Endodermal cell (in vitro differentiated cells): ENCODE measurements at regions not wholly inside any gene's neighbourhood (a gene's known extent, or its start where the extent isn't known, plus 50 kb on each side); places are given as distances from the start of the nearest gene placed in this dataset.

Experiments
- DNase-seq: peaks from one replicate; pipeline ENCODE4 v3.0.0-alpha.2; 2017
- H3K27ac ChIP-seq: 2 replicates; pipeline ENCODE4 v1.5.1; 2013; ENCODE audit warnings: mild to moderate bottlenecking, low read depth, low read length, moderate library complexity
- H3K27me3 ChIP-seq: 2 replicates; pipeline ENCODE4 v1.6.1; 2013; ENCODE audit warnings: mild to moderate bottlenecking, low read length, moderate library complexity; ENCODE audit not compliant: insufficient read depth, control insufficient read depth, poor library complexity, severe bottlenecking
- H3K36me3 ChIP-seq: 2 replicates; pipeline ENCODE4 v1.7.0; 2013; ENCODE audit warnings: mild to moderate bottlenecking, low read length, moderate library complexity; ENCODE audit not compliant: control insufficient read depth, insufficient read depth
- H3K4me1 ChIP-seq: one replicate; pipeline ENCODE4 v1.7.0; 2013; ENCODE audit warnings: low read length; ENCODE audit not compliant: control insufficient read depth, insufficient read depth
- H3K4me3 ChIP-seq: 2 replicates; pipeline ENCODE4 v1.5.1; 2013; ENCODE audit warnings: mild to moderate bottlenecking, low read length, moderate library complexity
- H3K9ac ChIP-seq: 2 replicates; pipeline ENCODE4 v1.6.1; 2013; ENCODE audit warnings: mild to moderate bottlenecking, low read length, moderate library complexity; ENCODE audit not compliant: poor library complexity, severe bottlenecking; ENCODE audit errors: extremely low read depth
- H3K9me3 ChIP-seq: 2 replicates; pipeline ENCODE4 v1.6.1; 2013; ENCODE audit warnings: mild to moderate bottlenecking, low read length, moderate library complexity; ENCODE audit not compliant: control insufficient read depth
- H3K27ac Mint-ChIP-seq: 2 replicates; pipeline ENCODE4 v1.8.0; 2020; ENCODE audit warnings: mixed read lengths
- H3K27me3 Mint-ChIP-seq: 2 replicates; pipeline ENCODE4 v1.8.0; 2021; ENCODE audit warnings: mild to moderate bottlenecking, mixed read lengths; ENCODE audit not compliant: insufficient read depth
- H3K36me3 Mint-ChIP-seq: 2 replicates; pipeline ENCODE4 v1.8.0; 2020; ENCODE audit warnings: low read depth, mixed read lengths
- H3K4me1 Mint-ChIP-seq: 2 replicates; pipeline ENCODE4 v1.8.0; 2020; ENCODE audit warnings: mixed read lengths
- H3K4me3 Mint-ChIP-seq: 2 replicates; pipeline ENCODE4 v1.8.0; 2020; ENCODE audit warnings: mild to moderate bottlenecking, moderate library complexity, mixed read lengths
- H3K9me3 Mint-ChIP-seq: 2 replicates; pipeline ENCODE4 v1.8.0; 2020; ENCODE audit warnings: mild to moderate bottlenecking, mixed read lengths
- CTCF ChIP-seq: fragments of 200-600 bp; sonication (generic); conservative IDR thresholded peaks from 2 replicates; pipeline ENCODE4 v1.5.0; 2021; ENCODE audit warnings: antibody characterized with exemption, mild to moderate bottlenecking
- WGBS, 2 experiments: methylation state at CpG; one replicate each; pipeline versions ENCODE4 v1.1.5 to v1.1.7; 2013; ENCODE audit warnings: missing lambda C conversion rate in 2 of 2, mixed read lengths in 1 of 2; ENCODE audit not compliant: insufficient coverage in 1 of 2, insufficient read length in 1 of 2; 5-methylcytosine and 5-hydroxymethylcytosine counted together

GRCh38 chr22:49046000-49046545 is 781.6 kb downstream of the BRD1 start:
- no peaks in the 10 kb centered on the region for H3K36me3 ChIP-seq
- H3K9me3 Mint-ChIP-seq: no peaks in the 10 kb centered on the region

GRCh38 chr22:49045276-49045675 is 782.4 kb downstream of the BRD1 start:
- Mint-ChIP-seq H3K36me3 (no peaks in the 10 kb centered on the region), H3K27ac (no peak overlapping the region), H3K4me3 (no peak overlapping the region), H3K4me1 (no peaks in the 10 kb centered on the region), H3K27me3 (no peaks in the 10 kb centered on the region), H3K9me3 (no peaks in the 10 kb centered on the region)
- H3K4me1 ChIP-seq: no peaks in the 10 kb centered on the region
- H3K36me3 ChIP-seq: no peaks in the 10 kb centered on the region
- no peaks in the 10 kb centered on the region for H3K27me3 ChIP-seq
- H3K4me3 ChIP-seq: no peak overlapping the region
- no peak overlapping the region for H3K9ac ChIP-seq
- DNase-seq: no peak
- TF ChIP-seq CTCF: no peak
- no peak overlapping the region for H3K27ac ChIP-seq
- 84 to 93% methylated on average over 5 to 12 of the region's 12 CpGs for WGBS, 2 experiments
- no peaks in the 10 kb centered on the region for H3K9me3 ChIP-seq

More at GRCh38 chr22:49046000-49046545, 781.6 kb downstream of the BRD1 start:
- no peaks in the 10 kb centered on the region for H3K4me1 Mint-ChIP-seq
- Histone ChIP-seq H3K4me1 (no peaks in the 10 kb centered on the region), H3K9me3 (no peaks in the 10 kb centered on the region), H3K4me3 (no peak overlapping the region), H3K9ac (no peak overlapping the region), H3K27me3 (no peaks in the 10 kb centered on the region), H3K27ac (no peak overlapping the region)
- H3K36me3 Mint-ChIP-seq: no peaks in the 10 kb centered on the region
- DNase-seq: no peak
- TF ChIP-seq CTCF: no peak
- no peak overlapping the region for H3K4me3 Mint-ChIP-seq
- 74% methylated on average over 7 to 9 of the region's 9 CpGs for WGBS, 2 experiments
- H3K27ac Mint-ChIP-seq: no peak overlapping the region
- H3K27me3 Mint-ChIP-seq: no peaks in the 10 kb centered on the region

- no peaks in the 10 kb centered on the region for H3K27me3 ChIP-seq
- no peaks in the 10 kb centered on the region for H3K9me3 Mint-ChIP-seq
- no peak overlapping the region for H3K4me3 Mint-ChIP-seq
- 79 to 86% methylated on average over 7 to 12 of the region's 12 CpGs for WGBS, 2 experiments
- no peak overlapping the region for H3K27ac Mint-ChIP-seq
- no peaks in the 10 kb centered on the region for H3K36me3 Mint-ChIP-seq
- no peaks in the 10 kb centered on the region for H3K36me3 ChIP-seq
- no peak for TF ChIP-seq CTCF
- no peak overlapping the region for H3K27ac ChIP-seq
- no peaks in the 10 kb centered on the region for H3K27me3 Mint-ChIP-seq
- H3K4me1 ChIP-seq: no peaks in the 10 kb centered on the region
- no peaks in the 10 kb centered on the region for H3K4me1 Mint-ChIP-seq
- H3K4me3 ChIP-seq: no peak overlapping the region
- no peak overlapping the region for H3K9ac ChIP-seq
- no peaks in the 10 kb centered on the region for H3K9me3 ChIP-seq
- no peak for DNase-seq
Observed at GRCh38 chr22:49044776-49045175, 782.9 kb downstream of the BRD1 start.
